Mesodermal cell (in vitro differentiated cells): ENCODE measurements at regions not wholly inside any gene's neighbourhood (a gene's known extent, or its start where the extent isn't known, plus 50 kb on each side); places are given as distances from the start of the nearest gene placed in this dataset.

Experiments used
- H3K27ac ChIP-seq: 2 replicates; pipeline ENCODE4 v1.7.0; 2013; ENCODE audit warnings: mild to moderate bottlenecking, low read depth, low read length, moderate library complexity; ENCODE audit not compliant: severe bottlenecking
- H3K36me3 ChIP-seq: 2 replicates; pipeline ENCODE4 v1.7.1; 2013; ENCODE audit warnings: mild to moderate bottlenecking, low read length, moderate library complexity; ENCODE audit not compliant: control insufficient read depth, insufficient read depth
- H3K4me1 ChIP-seq: one replicate; pipeline ENCODE4 v1.7.1; 2013; ENCODE audit warnings: mild to moderate bottlenecking, low read length; ENCODE audit not compliant: insufficient read depth, control insufficient read depth, poor library complexity, severe bottlenecking
- H3K4me3 ChIP-seq: 2 replicates; pipeline ENCODE4 v1.7.0; 2013; ENCODE audit warnings: low read length, control low read depth, mild to moderate bottlenecking; ENCODE audit not compliant: insufficient read depth, poor library complexity, severe bottlenecking; ENCODE audit errors: extremely low read depth
- H3K9me3 ChIP-seq: 2 replicates; pipeline ENCODE4 v1.7.1; 2013; ENCODE audit warnings: mild to moderate bottlenecking, low read length, moderate library complexity; ENCODE audit not compliant: control insufficient read depth
- WGBS, 2 experiments: methylation state at CpG; one replicate each; pipeline ENCODE4 v1.1.5; 2013; ENCODE audit warnings: missing lambda C conversion rate in 2 of 2; ENCODE audit not compliant: insufficient coverage in 2 of 2; 5-methylcytosine and 5-hydroxymethylcytosine counted together

DNA sequence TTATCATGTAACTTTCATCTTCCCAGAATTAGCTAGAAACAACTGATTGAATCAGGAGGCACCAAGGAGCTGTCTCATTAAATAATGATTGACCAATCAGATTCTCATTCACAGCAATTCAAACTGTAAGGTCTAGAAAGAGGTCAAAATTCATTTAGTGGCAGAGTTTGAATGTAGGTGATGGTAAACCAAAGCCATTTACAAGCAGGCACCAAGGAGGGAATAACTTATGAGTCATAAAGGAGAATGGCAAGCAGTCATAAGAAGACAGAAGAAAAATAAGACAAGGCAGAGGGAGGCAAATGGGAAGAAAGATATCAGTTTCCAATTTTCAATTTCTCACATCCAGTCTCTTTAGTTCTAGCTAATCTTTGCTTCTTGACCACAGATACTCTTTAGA, 52.9 kb upstream of the DEFB112 start:
- H3K27ac ChIP-seq: no peak overlapping the region
- H3K4me1 ChIP-seq: no peaks in the 10 kb centered on the region

DNA sequence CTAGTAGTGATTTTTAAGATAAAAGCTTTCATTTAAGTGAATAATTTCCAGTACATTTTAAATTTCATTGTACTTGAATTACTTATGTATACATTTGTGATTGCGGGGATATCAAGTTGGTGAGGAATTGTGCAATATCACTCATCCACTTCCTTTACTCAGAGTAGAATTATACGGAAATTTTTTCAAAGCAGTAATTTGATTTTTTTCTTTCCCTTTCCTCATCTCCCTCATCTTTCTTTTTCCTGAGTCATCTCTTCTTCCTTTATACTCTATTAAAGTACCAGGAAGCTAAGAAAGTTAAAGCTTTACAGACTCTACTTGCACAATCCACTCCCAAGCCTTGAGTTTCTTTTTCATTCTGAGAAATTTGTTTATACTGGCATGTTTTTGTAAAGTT, 60.9 kb upstream of the DEFB112 start:
- no peak overlapping the region for H3K4me3 ChIP-seq
- no peak overlapping the region for H3K27ac ChIP-seq
- H3K9me3 ChIP-seq: no peaks in the 10 kb centered on the region
- WGBS, 2 experiments: no CpG with 5 or more reads among the region's 2 CpGs
- H3K4me1 ChIP-seq: no peaks in the 10 kb centered on the region
- no peaks in the 10 kb centered on the region for H3K36me3 ChIP-seq

More for the DNA sequence above, 52.9 kb upstream of the DEFB112 start:
- Histone ChIP-seq H3K4me3 (no peak overlapping the region), H3K9me3 (no peaks in the 10 kb centered on the region), H3K36me3 (no peaks in the 10 kb centered on the region)

DNA sequence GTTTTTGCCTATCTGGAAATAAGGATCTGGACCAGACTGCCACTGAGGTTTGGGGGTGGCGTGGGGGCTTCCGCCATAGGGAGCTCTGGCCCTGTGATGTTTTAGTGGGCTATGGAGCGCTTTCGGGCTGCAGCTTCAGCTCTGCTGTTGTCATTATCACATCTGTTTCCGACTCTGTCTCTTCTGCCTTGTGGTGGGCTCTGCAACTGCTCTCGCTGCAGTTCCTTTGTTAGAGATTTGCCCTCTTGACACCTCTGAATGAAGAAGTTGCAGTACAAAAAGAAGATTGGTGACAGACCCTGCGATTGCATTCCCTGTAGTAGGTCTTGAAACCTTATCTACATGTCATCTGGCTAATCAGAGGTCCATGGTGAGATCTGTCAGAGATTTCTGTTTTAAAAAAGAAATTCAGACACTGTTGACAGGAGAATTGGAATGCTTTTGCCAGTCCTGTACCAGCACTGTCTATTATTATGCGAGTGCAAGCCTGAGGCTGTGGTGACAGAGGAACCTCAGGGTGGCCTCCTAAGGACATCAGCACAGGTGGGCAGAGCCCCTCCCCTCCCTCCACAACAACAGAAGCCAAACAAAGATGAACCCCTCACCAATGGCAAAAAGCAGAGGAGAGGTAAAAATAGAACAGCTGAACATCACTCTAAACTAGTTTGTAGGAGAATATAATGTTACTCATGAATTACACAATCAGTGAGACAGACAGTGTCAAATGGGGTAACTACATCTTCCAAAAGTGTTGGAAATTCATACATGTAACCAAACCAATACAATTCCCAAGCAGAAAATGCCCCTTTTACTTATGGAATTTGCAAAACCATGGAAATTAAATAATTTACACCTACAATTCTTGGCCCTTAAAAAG, 63.5 kb upstream of the DEFB112 start:
- H3K9me3 ChIP-seq: no peaks in the 10 kb centered on the region
- no peaks in the 10 kb centered on the region for H3K4me1 ChIP-seq
- 51 to 69% methylated on average over 5 to 7 of the region's 8 CpGs for WGBS, 2 experiments
- no peak overlapping the region for H3K27ac ChIP-seq
- H3K36me3 ChIP-seq: no peaks in the 10 kb centered on the region
- H3K4me3 ChIP-seq: no peak overlapping the region

DNA sequence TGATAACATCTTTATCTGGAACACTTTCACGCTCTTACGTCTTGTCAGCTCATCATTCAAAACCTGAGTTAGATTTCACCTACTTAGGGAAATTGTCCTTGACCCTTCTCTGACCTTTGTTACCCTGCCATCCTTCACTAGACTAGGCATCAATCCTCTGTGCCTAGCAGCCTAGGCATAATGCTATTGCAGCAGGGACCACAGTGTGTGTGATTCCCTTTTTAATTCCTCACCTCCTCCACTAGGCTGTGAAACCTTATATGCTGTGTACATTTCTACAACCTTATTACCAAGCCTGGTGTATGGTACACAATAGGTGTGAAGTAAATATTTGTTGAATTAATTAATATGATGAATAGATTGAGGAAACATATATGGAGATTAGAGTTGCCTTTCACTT, 66.7 kb upstream of the DEFB112 start:
- 83 to 93% methylated on average over 2 of the region's 2 CpGs for WGBS, 2 experiments
- no peak overlapping the region for H3K27ac ChIP-seq
- H3K4me1 ChIP-seq: no peaks in the 10 kb centered on the region
- H3K9me3 ChIP-seq: no peaks in the 10 kb centered on the region
- H3K36me3 ChIP-seq: no peaks in the 10 kb centered on the region
- no peak overlapping the region for H3K4me3 ChIP-seq

DNA sequence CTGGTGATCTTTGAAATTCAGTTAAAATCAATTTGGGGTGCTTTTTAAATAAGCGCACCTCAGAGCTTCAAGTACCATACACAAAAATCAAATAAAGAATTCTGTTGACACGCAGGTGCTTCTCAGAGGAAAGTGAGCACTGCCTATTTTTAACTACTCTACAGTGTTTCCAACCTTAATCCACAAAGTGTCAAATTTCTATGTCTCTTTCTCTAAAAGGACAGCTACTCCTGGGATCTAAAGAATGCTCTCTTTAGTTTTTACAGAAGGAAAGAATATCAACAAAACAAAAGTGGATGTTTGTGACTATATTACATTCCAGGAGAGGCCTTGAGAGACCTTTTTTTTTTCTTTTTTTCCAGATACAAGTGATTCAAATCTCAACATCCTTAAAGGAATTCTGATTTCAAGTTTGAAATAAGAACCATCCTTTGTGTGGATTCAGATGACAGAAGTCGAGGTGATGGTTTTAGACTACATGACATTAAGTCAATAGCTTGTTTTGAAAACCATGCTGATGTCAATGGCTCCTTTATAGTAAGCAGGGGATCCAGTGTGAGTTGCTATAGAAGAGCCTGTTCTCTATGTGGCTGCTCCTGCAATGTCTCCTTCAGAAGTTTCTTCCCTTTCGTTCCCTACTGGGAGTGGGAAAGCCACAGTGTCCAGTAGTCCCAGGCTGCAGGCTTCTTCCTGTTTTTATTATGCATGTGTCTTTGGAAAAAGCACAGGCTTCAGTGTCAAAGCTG, 67.2 kb upstream of the DEFB112 start:
- WGBS, 2 experiments: 71 to 77% methylated on average over 1 to 2 of the region's 4 CpGs
- H3K9me3 ChIP-seq: no peaks in the 10 kb centered on the region
- no peak overlapping the region for H3K4me3 ChIP-seq
- H3K27ac ChIP-seq: no peak overlapping the region
- no peaks in the 10 kb centered on the region for H3K36me3 ChIP-seq
- H3K4me1 ChIP-seq: no peaks in the 10 kb centered on the region

DNA sequence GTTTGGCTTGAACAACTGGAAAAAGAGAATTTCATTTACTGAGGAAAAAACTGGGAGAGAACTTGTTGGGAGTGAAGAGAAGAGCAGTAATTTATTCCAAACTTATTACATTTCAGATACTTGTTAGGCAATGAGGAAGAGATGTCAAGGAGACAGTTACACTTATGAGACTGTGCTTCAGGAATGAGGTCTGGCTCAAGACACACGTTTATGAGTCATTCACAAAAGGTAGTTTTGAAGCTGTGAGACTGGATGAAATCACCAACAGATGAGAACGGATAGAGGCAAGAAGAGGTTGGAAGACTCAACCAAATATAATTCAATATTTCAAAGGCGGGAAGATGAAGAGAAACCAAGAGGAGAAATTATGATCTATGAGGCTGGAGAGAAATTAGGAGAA, 70.6 kb upstream of the DEFB112 start:
- no peak overlapping the region for H3K27ac ChIP-seq
- 57 to 63% methylated on average over 1 of the region's 3 CpGs for WGBS, 2 experiments
- no peak overlapping the region for H3K4me3 ChIP-seq
- H3K36me3 ChIP-seq: no peaks in the 10 kb centered on the region
- no peaks in the 10 kb centered on the region for H3K4me1 ChIP-seq
- no peaks in the 10 kb centered on the region for H3K9me3 ChIP-seq

DNA sequence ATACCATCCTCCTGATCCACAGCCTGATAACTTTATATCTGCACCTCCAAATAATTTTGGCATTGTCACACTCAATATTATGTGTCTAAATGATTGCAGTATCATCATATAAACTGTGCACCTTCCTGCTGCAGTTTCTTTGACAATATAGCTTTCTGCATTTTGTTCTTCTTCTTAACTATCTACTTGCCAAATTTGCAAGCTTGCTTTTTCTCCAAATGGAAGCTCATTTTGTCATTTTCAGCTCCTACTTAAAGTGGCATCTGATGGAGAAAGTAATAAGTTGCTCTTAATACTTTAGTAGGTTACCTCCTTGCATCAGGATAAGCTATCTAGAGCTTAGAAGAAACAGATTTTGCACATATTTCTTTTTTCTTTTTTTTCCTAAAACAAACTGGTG, 74.0 kb upstream of the DEFB112 start:
- no peaks in the 10 kb centered on the region for H3K9me3 ChIP-seq
- H3K27ac ChIP-seq: no peak overlapping the region
- no peaks in the 10 kb centered on the region for H3K36me3 ChIP-seq
- no peaks in the 10 kb centered on the region for H3K4me1 ChIP-seq
- no peak overlapping the region for H3K4me3 ChIP-seq

DNA sequence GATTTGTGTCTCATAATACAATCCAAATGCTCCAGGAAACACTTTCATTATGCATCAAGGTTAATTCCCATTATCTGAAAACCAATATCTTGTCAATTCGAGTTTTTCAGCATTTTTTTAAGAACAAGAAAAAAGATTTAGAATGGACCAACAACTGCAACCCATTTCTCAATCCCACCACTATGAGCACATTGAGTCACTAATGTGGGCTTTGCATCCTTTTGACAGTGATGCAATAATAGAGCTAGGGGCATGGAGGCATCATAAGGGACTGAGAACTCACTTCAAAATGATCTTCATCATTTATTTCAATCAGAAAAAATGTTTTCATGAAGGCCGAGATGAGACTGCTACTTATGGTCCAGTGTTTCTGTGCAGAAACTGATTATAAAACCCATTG, 74.8 kb upstream of the DEFB112 start:
- no peak overlapping the region for H3K27ac ChIP-seq
- H3K9me3 ChIP-seq: no peaks in the 10 kb centered on the region
- no peak overlapping the region for H3K4me3 ChIP-seq
- no peaks in the 10 kb centered on the region for H3K4me1 ChIP-seq
- no peaks in the 10 kb centered on the region for H3K36me3 ChIP-seq
- WGBS, 2 experiments: 57% methylated on average over 1 of the region's 2 CpGs; no CpG with 5 or more reads in 1 of the 2 experiments

DNA sequence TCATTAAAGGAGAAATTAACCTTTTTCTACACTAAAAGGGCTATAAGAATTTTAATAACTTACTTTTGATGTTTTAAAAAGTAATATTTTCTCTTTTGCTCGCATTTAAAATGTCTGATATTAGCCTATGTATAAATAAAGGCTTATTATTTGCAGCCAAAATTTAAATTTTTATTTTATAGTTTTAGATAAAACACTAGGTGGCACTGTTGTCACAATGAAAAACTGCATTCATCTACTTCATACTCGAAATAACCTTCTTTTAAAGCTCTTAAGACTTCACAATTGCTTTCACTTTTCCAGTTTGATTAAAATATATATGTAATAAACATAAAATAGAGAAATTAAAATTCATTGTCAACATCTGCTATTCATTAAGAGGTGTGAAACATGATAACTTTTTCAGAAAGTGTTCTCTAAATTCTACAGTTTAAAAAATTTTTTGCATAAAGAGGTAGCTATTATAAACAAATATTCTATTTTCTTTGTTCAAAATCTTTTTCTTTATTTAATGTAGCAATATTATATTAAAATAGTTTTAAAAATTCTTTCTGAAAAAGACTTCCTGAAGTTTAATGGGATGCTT, 78.8 kb upstream of the DEFB112 start:
- WGBS, 2 experiments: no CpG with 5 or more reads among the region's 2 CpGs
- no peak overlapping the region for H3K27ac ChIP-seq
- H3K36me3 ChIP-seq: no peaks in the 10 kb centered on the region
- no peaks in the 10 kb centered on the region for H3K4me1 ChIP-seq
- no peaks in the 10 kb centered on the region for H3K9me3 ChIP-seq
- H3K4me3 ChIP-seq: no peak overlapping the region

DNA sequence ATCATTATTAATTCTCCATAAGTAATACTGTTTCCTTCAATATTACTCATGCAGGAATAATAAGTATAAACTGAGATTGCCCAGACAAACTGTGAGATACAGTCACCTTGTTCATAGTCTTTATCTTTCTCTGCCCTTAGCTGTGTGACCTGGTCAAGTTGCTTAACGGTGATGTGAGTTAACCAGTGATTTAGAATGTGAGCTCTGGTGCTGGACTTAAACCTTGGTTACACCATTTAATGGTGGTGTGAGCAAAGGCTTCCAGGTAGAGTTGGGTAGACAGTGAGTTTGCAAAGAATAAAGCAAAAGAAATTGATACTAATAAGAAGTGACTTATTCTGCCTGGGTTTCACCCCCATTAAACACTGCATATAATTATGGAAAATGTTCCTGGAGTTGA, 86.2 kb upstream of the DEFB112 start:
- 67% methylated on average over 1 of the region's 1 CpG; no CpG with 5 or more reads in 1 of the 2 experiments for WGBS, 2 experiments
- H3K4me1 ChIP-seq: no peaks in the 10 kb centered on the region
- no peak overlapping the region for H3K27ac ChIP-seq
- H3K9me3 ChIP-seq: no peaks in the 10 kb centered on the region
- no peaks in the 10 kb centered on the region for H3K36me3 ChIP-seq
- no peak overlapping the region for H3K4me3 ChIP-seq

DNA sequence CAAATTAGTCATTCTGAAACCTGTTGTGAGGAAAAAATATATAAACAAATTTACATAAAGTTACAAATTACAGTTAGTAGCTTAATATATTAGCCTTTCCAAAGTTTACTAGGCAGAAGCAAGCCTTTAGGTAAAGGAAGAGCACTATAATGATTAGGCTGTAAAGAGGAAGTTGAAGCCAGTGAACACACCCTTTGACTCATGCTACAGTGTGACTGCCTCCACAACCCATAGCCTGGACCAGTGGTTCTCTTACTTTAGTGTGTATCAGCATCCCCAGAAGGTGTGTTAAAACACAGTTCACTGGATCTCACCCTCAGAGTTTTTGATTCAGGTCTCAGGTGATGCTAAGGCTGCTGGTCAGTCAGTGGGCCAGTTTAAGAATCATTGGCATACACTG, 91.4 kb upstream of the DEFB112 start:
- H3K4me1 ChIP-seq: no peaks in the 10 kb centered on the region
- no peak overlapping the region for H3K27ac ChIP-seq
- no peaks in the 10 kb centered on the region for H3K9me3 ChIP-seq
- no peak overlapping the region for H3K4me3 ChIP-seq
- no peaks in the 10 kb centered on the region for H3K36me3 ChIP-seq
